GM23338 (cell line): ENCODE measurements at regions not wholly inside any gene's neighbourhood (a gene's known extent, or its start where the extent isn't known, plus 50 kb on each side); places are given as distances from the start of the nearest gene placed in this dataset.

ENCODE experiments used
- ATAC-seq: fragments of 200-7000 bp; cut with Tn5 transposase; 3 replicates; pipeline ENCODE4 v1.9.1; 2020
- DNase-seq: peaks from one replicate; pipeline ENCODE4 v3.0.0-alpha.2; 2015; ENCODE audit warnings: low spot score
- H2AFZ ChIP-seq: fragments of 200-600 bp; sonication (generic); 2 replicates; pipeline ENCODE4 v1.8.0; 2016; ENCODE audit warnings: antibody characterized with exemption, mild to moderate bottlenecking, moderate library complexity
- H3F3A ChIP-seq: fragments of 200-600 bp; sonication (generic); replicated peaks from 2 replicates; pipeline ENCODE4 v1.8.0; 2017; ENCODE audit warnings: antibody characterized with exemption, mixed run types, low read depth
- H3K27ac ChIP-seq: fragments of 200-600 bp; sonication (generic); 2 replicates; pipeline ENCODE4 v1.6.1; 2016; ENCODE audit warnings: low read depth
- H3K27me3 ChIP-seq: fragments of 200-600 bp; sonication (generic); 2 replicates; pipeline ENCODE4 v1.8.0; 2016; ENCODE audit warnings: mild to moderate bottlenecking, mixed run types, moderate library complexity; ENCODE audit not compliant: insufficient read depth
- H3K36me3 ChIP-seq: fragments of 200-600 bp; sonication (generic); 2 replicates; pipeline ENCODE4 v1.8.0; 2016; ENCODE audit warnings: mild to moderate bottlenecking; ENCODE audit not compliant: insufficient read depth
- H3K4me1 ChIP-seq: fragments of 200-600 bp; sonication (generic); 2 replicates; pipeline ENCODE4 v1.8.0; 2016; ENCODE audit warnings: mild to moderate bottlenecking, moderate library complexity; ENCODE audit not compliant: insufficient read depth
- H3K4me2 ChIP-seq: fragments of 200-600 bp; sonication (generic); 2 replicates; pipeline ENCODE4 v1.7.1; 2017; ENCODE audit warnings: mixed run types
- H3K4me3 ChIP-seq: fragments of 200-600 bp; sonication (generic); 2 replicates; pipeline ENCODE4 v1.6.1; 2016; ENCODE audit warnings: mixed run types
- H3K79me2 ChIP-seq: fragments of 200-600 bp; sonication (generic); replicated peaks from 2 replicates; pipeline ENCODE4 v1.8.0; 2017; ENCODE audit warnings: mild to moderate bottlenecking; ENCODE audit not compliant: insufficient read depth
- H3K9me2 ChIP-seq: fragments of 200-600 bp; sonication (generic); 2 replicates; pipeline ENCODE4 v1.8.0; 2017; ENCODE audit not compliant: insufficient read depth
- H4K20me1 ChIP-seq: fragments of 200-600 bp; sonication (generic); replicated peaks from 2 replicates; pipeline ENCODE4 v1.8.0; 2017; ENCODE audit warnings: mild to moderate bottlenecking; ENCODE audit not compliant: insufficient read depth
- H3K27ac Mint-ChIP-seq: 2 replicates; pipeline ENCODE4 v1.8.0; 2020; ENCODE audit warnings: inconsistent platforms, mild to moderate bottlenecking, moderate library complexity, mixed read lengths
- H3K27me3 Mint-ChIP-seq: 3 replicates; pipeline ENCODE4 v1.8.0; 2022; ENCODE audit warnings: low read depth, mild to moderate bottlenecking, moderate library complexity, mixed read lengths, inconsistent platforms; ENCODE audit not compliant: insufficient read depth, poor library complexity
- H3K36me3 Mint-ChIP-seq: 3 replicates; pipeline ENCODE4 v1.8.0; 2021; ENCODE audit warnings: low read depth, mild to moderate bottlenecking, inconsistent platforms, moderate library complexity, mixed read lengths
- H3K4me1 Mint-ChIP-seq: 3 replicates; pipeline ENCODE4 v1.8.0; 2020; ENCODE audit warnings: mild to moderate bottlenecking, inconsistent platforms, mixed read lengths
- H3K4me3 Mint-ChIP-seq: 3 replicates; pipeline ENCODE4 v1.8.0; 2021; ENCODE audit warnings: moderate library complexity, mild to moderate bottlenecking, inconsistent platforms, mixed read lengths
- H3K9me3 Mint-ChIP-seq: 3 replicates; pipeline ENCODE4 v1.8.0; 2020; ENCODE audit warnings: moderate library complexity, mild to moderate bottlenecking, inconsistent platforms, mixed read lengths
- CREB1 ChIP-seq: fragments of 250-450 bp; sonication (Bioruptor Pico); IDR thresholded peaks from 2 replicates; pipeline ENCODE4 v1.5.0; 2020; ENCODE audit warnings: low read depth, mild to moderate bottlenecking, moderate library complexity
- CTCF ChIP-seq, 2 experiments: fragments of 200-600 bp in 1 of 2; sonication (generic) in 1 of 2; conservative IDR thresholded peaks; 2 replicates each; pipeline versions ENCODE4 v1.5.1 to v1.6.1; 2016 to 2017; ENCODE audit warnings: antibody characterized with exemption in 2 of 2, low read depth in 2 of 2, mild to moderate bottlenecking in 2 of 2, moderate library complexity in 1 of 2
- ETS1 ChIP-seq: IDR thresholded peaks from 2 replicates; pipeline ENCODE4 v1.6.1; 2016; ENCODE audit warnings: antibody characterized with exemption
- EZH2 ChIP-seq: fragments of 200-600 bp; sonication (generic); IDR thresholded peaks from one replicate; pipeline ENCODE4 v1.8.0; 2017; ENCODE audit warnings: antibody characterized with exemption, mild to moderate bottlenecking, low read depth; ENCODE audit not compliant: unreplicated experiment
- EZH2phosphoT487 ChIP-seq: fragments of 200-600 bp; sonication (generic); IDR thresholded peaks from one replicate; pipeline ENCODE4 v1.8.1; 2018; ENCODE audit warnings: antibody characterized with exemption; ENCODE audit not compliant: unreplicated experiment
- NANOG ChIP-seq: IDR thresholded peaks from 2 replicates; pipeline ENCODE4 v1.6.1; 2016; ENCODE audit warnings: antibody characterized with exemption, borderline replicate concordance
- POLR2AphosphoS5 ChIP-seq: IDR thresholded peaks from 2 replicates; pipeline ENCODE4 v1.6.1; 2016; ENCODE audit warnings: antibody characterized with exemption, low read depth
- REST ChIP-seq: IDR thresholded peaks from one replicate; pipeline ENCODE4 v1.6.1; 2018; ENCODE audit warnings: antibody characterized with exemption; ENCODE audit not compliant: unreplicated experiment
- STAT1 ChIP-seq: IDR thresholded peaks from one replicate; pipeline ENCODE4 v1.6.1; 2016; ENCODE audit warnings: antibody characterized with exemption; ENCODE audit not compliant: unreplicated experiment
- ZNF114 ChIP-seq: fragments of 250-450 bp; sonication (Bioruptor Pico); IDR thresholded peaks from 2 replicates; pipeline ENCODE4 v1.5.0; 2020; ENCODE audit warnings: mild to moderate bottlenecking, moderate library complexity
- ZNF331 ChIP-seq: fragments of 250-450 bp; sonication (Bioruptor Pico); IDR thresholded peaks from 2 replicates; pipeline ENCODE4 v1.5.0; 2020; ENCODE audit warnings: low read depth, mild to moderate bottlenecking, moderate library complexity

GRCh38 chr12:87782838-87783237 lies 246.4 kb downstream of the C12orf50 start:
- Histone ChIP-seq H3K79me2 (no peaks in the 10 kb centered on the region), H3K4me2 (no peak overlapping the region), H3K27ac (no peak overlapping the region), H4K20me1 (no peaks in the 10 kb centered on the region), H2AFZ (no peak overlapping the region), H3K4me3 (no peak overlapping the region), H3K9me2 (no peaks in the 10 kb centered on the region), H3F3A (no peaks in the 10 kb centered on the region), H3K36me3 (no peaks in the 10 kb centered on the region), H3K27me3 (no peaks in the 10 kb centered on the region), H3K4me1 (no peaks in the 10 kb centered on the region)
- no peak for ATAC-seq
- Mint-ChIP-seq H3K4me3 (no peak overlapping the region), H3K4me1 (no peaks in the 10 kb centered on the region), H3K27ac (no peak overlapping the region), H3K9me3 (no peaks in the 10 kb centered on the region), H3K36me3 (no peaks in the 10 kb centered on the region), H3K27me3 (peaks cover 2% of the 10 kb centered on the region)
- TF ChIP-seq NANOG (no peak), EZH2phosphoT487 (no peak), ETS1 (no peak), CREB1 (no peak), STAT1 (no peak), CTCF (conservative IDR thresholded peaks at IDR 0.05; ENCODE audit: low read depth in 2 of 2) (no peak), REST (no peak)
- DNase-seq: no peak

GRCh38 chr12:87779858-87780498 lies 249.2 kb downstream of the C12orf50 start:
- H3K27ac ChIP-seq: no peak overlapping the region
- Mint-ChIP-seq H3K27ac (peak overlapping the region; percentile 48; the same call in 1 of the 2 replicates), H3K9me3 (no peaks in the 10 kb centered on the region), H3K27me3 (peaks cover 2% of the 10 kb centered on the region), H3K4me3 (no peak overlapping the region), H3K4me1 (no peaks in the 10 kb centered on the region), H3K36me3 (no peaks in the 10 kb centered on the region)
- H3K27me3 ChIP-seq: no peaks in the 10 kb centered on the region
- peak overlapping the region; percentile 69 for H2AFZ ChIP-seq
- H3K4me1 ChIP-seq: no peaks in the 10 kb centered on the region
- no peak overlapping the region for H3K4me2 ChIP-seq
- no peak for ATAC-seq
- no peaks in the 10 kb centered on the region for H3K79me2 ChIP-seq
- DNase-seq: no peak
- H4K20me1 ChIP-seq: no peaks in the 10 kb centered on the region
- no peaks in the 10 kb centered on the region for H3F3A ChIP-seq
- no peaks in the 10 kb centered on the region for H3K36me3 ChIP-seq
- H3K9me2 ChIP-seq: no peaks in the 10 kb centered on the region
- no peak overlapping the region for H3K4me3 ChIP-seq
- TF ChIP-seq CREB1 (no peak), ZNF114 (CRISPR knock-in tag) (no peak), EZH2 (no peak), REST (no peak), STAT1 (no peak), POLR2AphosphoS5 (no peak), CTCF (conservative IDR thresholded peaks at IDR 0.05; ENCODE audit: low read depth in 2 of 2) (no peak), ZNF331 (CRISPR knock-in tag) (no peak), EZH2phosphoT487 (no peak), NANOG (no peak)
